ENCODE measurements at regions not wholly inside any gene's neighbourhood (a gene's known extent, or its start where the extent isn't known, plus 50 kb on each side); places are given as distances from the start of the nearest gene placed in this dataset.

DNA sequence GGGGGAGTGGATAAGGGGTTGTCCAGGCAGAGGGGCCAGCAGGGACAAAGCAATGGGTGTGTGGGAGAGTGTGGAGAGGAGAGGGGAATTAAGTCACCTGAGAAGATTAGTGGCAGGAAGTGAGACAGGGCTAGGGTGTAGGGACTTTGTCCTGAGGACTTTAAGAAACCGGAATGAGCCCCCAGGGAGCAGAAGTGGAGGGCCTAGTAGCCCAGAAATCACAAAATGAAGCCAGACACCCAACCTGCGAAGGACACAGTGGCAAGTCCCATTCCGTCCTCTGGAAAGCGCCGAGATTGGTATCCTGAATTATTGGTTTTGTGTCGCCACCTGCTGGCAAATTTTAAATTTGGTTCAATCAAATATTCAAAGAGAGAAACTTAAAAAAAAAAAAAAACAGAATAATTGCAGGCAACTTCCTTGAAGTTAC lies 78.0 kb upstream of the SLC25A36 start:
- TF ChIP-seq, protein P1, sequence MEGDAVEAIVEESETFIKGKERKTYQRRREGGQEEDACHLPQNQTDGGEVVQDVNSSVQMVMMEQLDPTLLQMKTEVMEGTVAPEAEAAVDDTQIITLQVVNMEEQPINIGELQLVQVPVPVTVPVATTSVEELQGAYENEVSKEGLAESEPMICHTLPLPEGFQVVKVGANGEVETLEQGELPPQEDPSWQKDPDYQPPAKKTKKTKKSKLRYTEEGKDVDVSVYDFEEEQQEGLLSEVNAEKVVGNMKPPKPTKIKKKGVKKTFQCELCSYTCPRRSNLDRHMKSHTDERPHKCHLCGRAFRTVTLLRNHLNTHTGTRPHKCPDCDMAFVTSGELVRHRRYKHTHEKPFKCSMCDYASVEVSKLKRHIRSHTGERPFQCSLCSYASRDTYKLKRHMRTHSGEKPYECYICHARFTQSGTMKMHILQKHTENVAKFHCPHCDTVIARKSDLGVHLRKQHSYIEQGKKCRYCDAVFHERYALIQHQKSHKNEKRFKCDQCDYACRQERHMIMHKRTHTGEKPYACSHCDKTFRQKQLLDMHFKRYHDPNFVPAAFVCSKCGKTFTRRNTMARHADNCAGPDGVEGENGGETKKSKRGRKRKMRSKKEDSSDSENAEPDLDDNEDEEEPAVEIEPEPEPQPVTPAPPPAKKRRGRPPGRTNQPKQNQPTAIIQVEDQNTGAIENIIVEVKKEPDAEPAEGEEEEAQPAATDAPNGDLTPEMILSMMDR (IDR thresholded peaks at IDR 0.05): peak in 1 of 2 donors; percentile 35
- TF ChIP-seq POLR2A (IDR thresholded peaks at IDR 0.05): no peak

Measured in suprapubic skin (tissue), 3 donors.